ENCODE measurements at regions not wholly inside any gene's neighbourhood (a gene's known extent, or its start where the extent isn't known, plus 50 kb on each side); places are given as distances from the start of the nearest gene placed in this dataset.

GRCh38 chr2:126536605-126537200 lies 119.3 kb upstream of the GYPC start:
- no peak for TF ChIP-seq CTCF (IDR thresholded peaks at IDR 0.05; ENCODE audit: low read depth, low read length)
- Histone ChIP-seq H3K9me3 (ENCODE audit: severe bottlenecking) (no peaks in the 10 kb centered on the region), H3K27ac (no peak overlapping the region), H3K36me3 (no peaks in the 10 kb centered on the region), H3K27me3 (ENCODE audit: insufficient read depth, low read depth, severe bottlenecking) (peaks cover 24% of the 10 kb centered on the region), H3K4me3 (ENCODE audit: low read depth, low read length) (no peak overlapping the region)
- no peak for DNase-seq

GRCh38 chr2:126539101-126539500 lies 116.9 kb upstream of the GYPC start:
- no peak for TF ChIP-seq CTCF (IDR thresholded peaks at IDR 0.05; ENCODE audit: low read depth, low read length)
- no peak overlapping the region for H3K4me3 ChIP-seq (ENCODE audit: low read depth, low read length)
- no peaks in the 10 kb centered on the region for H3K9me3 ChIP-seq (ENCODE audit: severe bottlenecking)
- peaks cover 10% of the 10 kb centered on the region for H3K27me3 ChIP-seq (ENCODE audit: insufficient read depth, low read depth, severe bottlenecking)
- H3K27ac ChIP-seq: no peak overlapping the region
- H3K36me3 ChIP-seq: no peaks in the 10 kb centered on the region
- DNase-seq: no peak

- Histone ChIP-seq H3K4me3 (ENCODE audit: low read depth, low read length) (no peak overlapping the region), H3K36me3 (no peaks in the 10 kb centered on the region), H3K27me3 (ENCODE audit: insufficient read depth, low read depth, severe bottlenecking) (peaks cover 7% of the 10 kb centered on the region), H3K9me3 (ENCODE audit: severe bottlenecking) (no peaks in the 10 kb centered on the region), H3K27ac (no peak overlapping the region)
- no peak for DNase-seq
- no peak for TF ChIP-seq CTCF (IDR thresholded peaks at IDR 0.05; ENCODE audit: low read depth, low read length)
Measured at GRCh38 chr2:126542247-126542646, 113.7 kb upstream of the GYPC start.

- Histone ChIP-seq H3K4me3 (ENCODE audit: low read depth, low read length) (no peak overlapping the region), H3K9me3 (ENCODE audit: severe bottlenecking) (no peaks in the 10 kb centered on the region), H3K27me3 (ENCODE audit: insufficient read depth, low read depth, severe bottlenecking) (peaks cover 5% of the 10 kb centered on the region), H3K36me3 (no peaks in the 10 kb centered on the region), H3K27ac (no peak overlapping the region)
- DNase-seq: no peak
- no peak for TF ChIP-seq CTCF (IDR thresholded peaks at IDR 0.05; ENCODE audit: low read depth, low read length)
Measured at GRCh38 chr2:126543081-126543480, 112.9 kb upstream of the GYPC start.

GRCh38 chr2:126558029-126558428 lies 97.9 kb upstream of the GYPC start:
- Histone ChIP-seq H3K27me3 (ENCODE audit: insufficient read depth, low read depth, severe bottlenecking) (peaks cover 16% of the 10 kb centered on the region), H3K4me3 (ENCODE audit: low read depth, low read length) (no peak overlapping the region), H3K27ac (no peak overlapping the region), H3K9me3 (ENCODE audit: severe bottlenecking) (no peaks in the 10 kb centered on the region), H3K36me3 (no peaks in the 10 kb centered on the region)
- no peak for DNase-seq
- no peak for TF ChIP-seq CTCF (IDR thresholded peaks at IDR 0.05; ENCODE audit: low read depth, low read length)

GRCh38 chr2:126568734-126569133 lies 87.2 kb upstream of the GYPC start:
- Histone ChIP-seq H3K27ac (no peak overlapping the region), H3K27me3 (ENCODE audit: insufficient read depth, low read depth, severe bottlenecking) (peaks cover 34% of the 10 kb centered on the region), H3K4me3 (ENCODE audit: low read depth, low read length) (no peak overlapping the region), H3K9me3 (ENCODE audit: severe bottlenecking) (no peaks in the 10 kb centered on the region), H3K36me3 (no peaks in the 10 kb centered on the region)
- TF ChIP-seq CTCF (IDR thresholded peaks at IDR 0.05; ENCODE audit: low read depth, low read length): no peak
- DNase-seq: no peak
